HG02943 (cell line): ENCODE measurements at regions not wholly inside any gene's neighbourhood (a gene's known extent, or its start where the extent isn't known, plus 50 kb on each side); places are given as distances from the start of the nearest gene placed in this dataset.
"Not testable (repeated sequence)": the region's sequence is repeated elsewhere in the genome, so short reads cannot be mapped to it uniquely, and the experiment has no call there.

Experiments
- ATAC-seq: cut with Tn5 transposase; IDR thresholded peaks from one replicate; pipeline ENCODE4 v1.9.1; 2021; ENCODE audit warnings: mild to moderate bottlenecking, low read depth, moderate library complexity; ENCODE audit not compliant: unreplicated experiment

DNA sequence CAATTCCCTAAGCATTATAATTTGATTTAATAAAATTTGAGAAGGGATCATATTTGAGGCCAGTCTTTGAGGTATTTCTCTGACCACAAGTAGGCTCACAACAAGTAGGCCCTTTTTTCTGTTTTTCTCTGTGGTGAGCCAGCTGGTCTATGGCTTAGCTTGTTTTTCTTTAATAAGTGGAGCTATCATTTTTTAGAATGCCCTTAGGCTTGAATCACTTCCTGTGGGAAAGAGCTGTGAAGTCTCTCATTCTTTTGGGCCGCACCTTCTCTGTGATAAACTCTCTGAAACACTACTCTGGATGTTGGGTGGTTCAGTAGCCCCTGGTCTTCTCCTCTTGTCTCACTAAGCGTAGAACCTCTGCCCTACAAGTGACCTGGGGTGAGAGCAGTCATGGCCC lies 235.9 kb downstream of the SUCLG1 start:
- ATAC-seq = no peak

- not testable (repeated sequence) for ATAC-seq
These were observed 238.0 kb downstream of the SUCLG1 start for GRCh38 chr2:84221102-84221501.

DNA sequence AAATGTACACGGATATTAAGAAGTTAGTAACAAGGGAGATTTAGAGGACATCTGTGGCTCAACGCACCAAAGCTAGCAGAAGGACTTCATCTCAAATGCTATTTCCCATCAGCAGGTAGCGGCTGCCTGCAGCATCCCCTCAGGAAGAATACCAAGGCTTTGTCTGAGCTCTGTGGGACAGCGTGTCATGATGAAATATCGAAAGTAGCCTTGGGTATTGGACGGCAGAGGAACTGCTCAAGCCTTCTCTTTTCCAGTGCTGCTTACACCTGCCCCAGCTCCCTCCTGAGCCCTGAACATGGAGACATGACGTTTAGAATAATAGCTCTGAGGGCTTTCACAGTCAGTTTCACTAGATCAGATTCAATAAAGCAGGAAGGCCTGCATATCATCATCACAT lies 241.6 kb downstream of the SUCLG1 start:
- no peak for ATAC-seq

DNA sequence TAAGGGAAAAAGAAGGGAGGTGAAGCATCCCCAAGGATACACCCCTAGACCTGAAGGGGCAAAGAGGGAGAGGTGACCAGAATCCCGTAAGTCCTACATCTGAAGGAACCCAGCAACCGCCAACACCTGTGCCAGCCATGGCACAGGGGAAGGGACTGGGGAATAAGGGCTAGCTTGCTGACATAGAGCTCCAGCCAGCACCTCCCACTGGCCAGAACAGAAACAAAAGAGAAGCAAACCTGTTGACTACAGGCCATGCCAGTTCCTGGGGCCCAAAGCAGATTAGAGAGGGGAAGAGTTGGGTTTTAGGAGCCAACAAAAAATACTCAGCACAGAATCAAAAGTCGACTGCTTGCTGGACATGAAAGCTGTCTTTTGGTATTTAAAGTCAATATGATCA lies 244.6 kb downstream of the SUCLG1 start:
- no peak for ATAC-seq

DNA sequence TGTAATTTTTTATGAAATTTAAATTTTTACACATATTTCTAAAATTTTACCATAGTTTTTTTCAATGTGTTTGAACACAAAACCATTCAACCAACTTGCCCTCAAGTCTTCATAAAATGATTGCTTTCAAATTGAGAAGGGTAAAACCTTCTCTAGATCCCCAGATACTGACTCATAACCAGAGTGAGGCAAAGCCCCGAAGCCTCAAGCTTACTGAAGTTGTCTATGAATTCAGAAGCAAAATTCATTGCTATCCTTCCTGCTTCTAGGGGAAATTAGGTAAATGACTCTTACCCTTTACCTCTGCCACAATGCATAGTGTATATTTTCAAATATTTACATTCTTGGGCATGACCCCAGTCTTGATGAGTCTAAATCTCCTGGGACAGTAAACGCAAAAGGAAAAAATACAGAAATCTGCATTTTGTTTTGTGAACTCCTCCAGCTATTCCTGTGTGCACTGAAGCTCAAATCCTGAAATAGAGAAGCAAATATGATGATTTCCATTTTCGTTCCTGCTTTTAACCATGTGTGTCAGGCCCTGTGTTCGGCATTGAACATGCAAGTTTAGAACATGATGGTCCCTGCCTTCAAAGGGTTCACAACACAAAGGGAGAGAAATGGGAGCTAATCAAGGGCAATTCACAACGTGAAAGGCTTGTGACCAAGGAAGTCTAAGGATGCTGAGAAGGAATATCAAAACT lies 246.3 kb downstream of the SUCLG1 start:
- ATAC-seq = no peak

- no peak for ATAC-seq
These were observed 249.1 kb downstream of the SUCLG1 start for GRCh38 chr2:84209941-84210340.

GRCh38 chr2:84204995-84205394 lies 254.1 kb downstream of the SUCLG1 start:
- no peak for ATAC-seq

GRCh38 chr2:84202166-84202565 lies 256.9 kb downstream of the SUCLG1 start:
- no peak for ATAC-seq

DNA sequence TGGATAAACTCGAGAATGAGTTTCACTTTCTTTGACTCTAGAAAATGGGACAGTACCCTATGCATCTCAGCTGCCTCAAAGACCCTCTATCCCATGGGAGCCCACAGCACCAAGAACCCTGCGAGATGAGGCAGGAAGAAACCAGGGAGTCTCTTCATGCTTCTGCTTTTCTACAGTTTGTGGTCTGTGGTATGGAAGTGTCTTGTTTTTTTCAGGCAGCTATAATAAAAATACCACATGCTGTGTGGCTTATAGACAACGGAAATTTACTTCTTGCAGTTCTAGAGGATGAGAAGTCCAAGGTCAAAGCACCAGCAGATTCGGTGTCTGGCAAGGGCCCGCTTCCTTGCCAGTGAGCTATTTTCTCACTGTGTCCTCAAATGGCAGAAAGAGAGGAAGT lies 257.9 kb downstream of the SUCLG1 start:
- ATAC-seq = no peak

GRCh38 chr2:84197901-84198300 lies 261.2 kb downstream of the SUCLG1 start:
- ATAC-seq = no peak

GRCh38 chr2:84194949-84195644 lies 264.0 kb downstream of the SUCLG1 start:
- ATAC-seq = no peak

- no peak for ATAC-seq
These were observed 264.9 kb downstream of the SUCLG1 start for GRCh38 chr2:84194181-84194580.

DNA sequence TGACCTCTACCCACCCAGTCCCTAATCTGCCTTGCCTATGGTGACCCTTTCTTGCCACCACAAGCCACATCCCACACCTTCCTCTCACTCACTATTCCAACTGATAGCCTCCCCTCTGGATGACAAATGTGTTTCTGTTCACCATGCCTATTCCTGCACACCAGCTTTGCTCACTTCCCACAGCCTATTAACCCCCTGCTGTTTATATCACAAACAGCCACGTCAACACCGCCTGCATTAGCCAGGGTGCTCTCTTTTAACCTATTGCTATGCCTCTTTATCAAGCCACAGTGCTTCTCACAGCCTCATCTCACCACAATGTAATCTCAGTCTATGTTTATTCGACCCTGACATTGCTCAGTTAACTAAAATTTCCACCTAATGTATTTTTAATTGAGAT lies 271.8 kb downstream of the SUCLG1 start:
- ATAC-seq = no peak

GRCh38 chr2:84181927-84182326 lies 277.2 kb downstream of the SUCLG1 start:
- ATAC-seq = no peak

DNA sequence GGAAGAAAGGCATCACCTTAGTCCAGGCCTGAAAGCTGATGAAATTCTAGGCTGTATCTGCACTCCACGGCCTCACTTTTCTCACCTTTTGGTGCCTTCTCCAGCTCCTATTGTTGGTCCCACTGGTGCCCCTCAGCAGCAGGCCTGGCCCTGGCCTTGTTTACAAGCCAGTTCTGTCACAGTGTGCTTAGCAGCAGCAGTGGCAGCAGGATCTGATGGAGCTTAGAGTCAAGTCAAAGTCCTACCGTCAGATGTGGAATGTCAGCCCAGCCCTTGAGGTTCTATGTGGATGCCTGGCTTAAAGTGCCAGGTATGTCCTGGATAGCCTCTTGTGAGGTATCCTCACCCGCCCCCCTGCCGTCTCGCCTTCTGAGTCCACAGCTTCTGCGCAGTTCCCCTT lies 281.3 kb downstream of the SUCLG1 start:
- no peak for ATAC-seq

DNA sequence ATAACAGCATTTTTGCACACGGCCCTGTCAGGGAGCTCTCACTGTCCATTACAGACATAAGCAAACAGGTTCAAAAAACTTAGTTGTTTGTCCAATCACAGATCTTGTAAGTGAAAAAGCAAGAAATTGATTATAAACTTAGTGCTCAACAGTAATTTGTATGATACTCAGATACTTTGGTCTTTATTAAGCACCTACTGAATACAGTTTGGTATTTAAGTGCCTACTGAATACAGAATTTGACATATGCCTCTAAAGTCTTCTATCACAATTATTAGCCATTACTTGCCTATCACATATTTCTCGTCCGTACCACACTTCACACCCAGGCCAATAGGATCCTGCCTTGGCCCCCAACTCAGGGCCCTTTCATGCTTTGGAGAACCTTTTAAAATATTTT lies 283.1 kb downstream of the SUCLG1 start:
- ATAC-seq = no peak

GRCh38 chr2:84175340-84175739 lies 283.7 kb downstream of the SUCLG1 start:
- ATAC-seq = no peak

- ATAC-seq = no peak
These were observed 286.0 kb downstream of the SUCLG1 start for GRCh38 chr2:84173041-84173440.

DNA sequence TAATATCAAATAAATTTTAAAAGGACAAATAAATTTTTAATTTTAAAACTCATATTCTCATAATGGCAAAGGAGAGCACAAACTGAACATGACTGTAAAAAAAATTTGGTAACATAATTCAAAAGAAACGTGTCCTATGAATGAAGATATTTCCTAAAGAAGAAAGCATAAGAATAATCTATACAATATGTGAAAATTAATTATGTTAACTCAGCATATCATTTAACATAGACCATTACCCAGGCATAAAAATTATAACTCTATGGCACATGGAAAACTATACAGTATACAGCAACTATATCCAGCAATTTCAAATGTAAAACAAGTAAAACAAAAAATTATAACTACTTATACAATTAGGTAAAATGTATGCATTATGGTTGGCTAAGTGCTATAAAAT lies 288.1 kb downstream of the SUCLG1 start:
- ATAC-seq = no peak

GRCh38 chr2:84169871-84170270 lies 289.2 kb downstream of the SUCLG1 start:
- ATAC-seq = no peak

DNA sequence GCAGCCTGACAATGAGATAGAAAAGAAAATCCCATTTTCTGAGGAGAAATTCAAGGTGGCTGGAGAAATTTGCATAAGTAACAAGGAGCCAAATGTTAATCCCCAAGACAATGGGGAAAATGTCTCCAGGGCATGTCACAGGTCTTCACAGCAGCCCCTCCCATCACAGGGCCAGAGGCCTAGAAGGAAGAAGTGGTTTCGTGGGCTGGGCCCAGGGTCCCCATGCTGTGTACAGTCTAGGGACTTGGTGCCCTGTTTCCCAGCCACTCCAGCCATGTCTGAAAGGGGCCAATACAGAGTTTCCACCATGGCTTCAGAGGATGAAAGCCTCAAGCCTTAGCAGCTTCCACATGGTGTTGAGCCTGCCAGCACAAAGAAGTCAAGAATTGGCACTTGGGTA lies 290.5 kb downstream of the SUCLG1 start:
- ATAC-seq = not testable (repeated sequence)

DNA sequence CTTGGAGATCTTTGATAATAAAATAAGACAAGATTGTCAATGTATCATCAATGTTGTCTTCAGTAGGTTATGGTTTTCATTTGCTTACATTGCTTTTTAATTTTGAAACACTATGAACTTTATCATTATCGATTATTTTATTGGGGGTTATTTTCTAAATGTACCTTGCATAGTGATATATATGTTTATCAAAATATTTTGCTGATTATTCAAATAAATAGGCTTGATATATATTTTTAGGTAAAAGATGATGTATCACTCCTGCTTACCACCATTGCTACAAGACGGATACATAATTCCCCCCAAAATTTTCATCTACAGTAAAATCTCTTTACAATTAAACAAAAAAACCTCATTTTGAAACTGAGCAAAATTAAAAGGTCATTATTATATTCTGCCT lies 293.8 kb downstream of the SUCLG1 start:
- no peak for ATAC-seq
